Fibroblast of mammary gland (primary cell): ENCODE measurements at regions not wholly inside any gene's neighbourhood (a gene's known extent, or its start where the extent isn't known, plus 50 kb on each side); places are given as distances from the start of the nearest gene placed in this dataset.

Experiments used
- DNase-seq: peaks from one replicate; pipeline ENCODE4 v3.0.0-alpha.2; 2010; ENCODE audit warnings: low read depth
- H3K4me3 ChIP-seq: 2 replicates; pipeline ENCODE4 v1.5.1; 2011; ENCODE audit warnings: low read depth, mild to moderate bottlenecking, low read length, moderate library complexity; ENCODE audit not compliant: control insufficient read depth
- CTCF ChIP-seq: conservative IDR thresholded peaks from 2 replicates; pipeline ENCODE4 v1.5.1; 2011; ENCODE audit warnings: low read depth, low read length, inconsistent platforms; ENCODE audit not compliant: control insufficient read depth, insufficient read depth

GRCh38 chr1:208421486-208421885 is 177.3 kb upstream of the PLXNA2 start:
- TF ChIP-seq CTCF: no peak
- no peak for DNase-seq

GRCh38 chr1:208423526-208423925 is 179.3 kb upstream of the PLXNA2 start:
- no peak overlapping the region for H3K4me3 ChIP-seq
- TF ChIP-seq CTCF: no peak
- no peak for DNase-seq

More at GRCh38 chr1:208421486-208421885, 177.3 kb upstream of the PLXNA2 start:
- no peak overlapping the region for H3K4me3 ChIP-seq

GRCh38 chr1:208425096-208425495 is 180.9 kb upstream of the PLXNA2 start:
- DNase-seq: no peak
- H3K4me3 ChIP-seq: no peak overlapping the region
- no peak for TF ChIP-seq CTCF

- no peak for DNase-seq
- H3K4me3 ChIP-seq: no peak overlapping the region
- TF ChIP-seq CTCF: no peak
Measured at GRCh38 chr1:208430220-208430619, 186.0 kb upstream of the PLXNA2 start.

- TF ChIP-seq CTCF: no peak
- DNase-seq: peak; percentile 35
- no peak overlapping the region for H3K4me3 ChIP-seq
Measured at GRCh38 chr1:208431721-208432120, 187.5 kb upstream of the PLXNA2 start.

GRCh38 chr1:208432346-208432745 is 188.2 kb upstream of the PLXNA2 start:
- DNase-seq: no peak
- H3K4me3 ChIP-seq: no peak overlapping the region
- no peak for TF ChIP-seq CTCF

GRCh38 chr1:208433086-208433485 is 188.9 kb upstream of the PLXNA2 start:
- DNase-seq: no peak
- TF ChIP-seq CTCF: no peak
- no peak overlapping the region for H3K4me3 ChIP-seq
